GM12878 (cell line): ENCODE measurements at regions not wholly inside any gene's neighbourhood (a gene's known extent, or its start where the extent isn't known, plus 50 kb on each side); places are given as distances from the start of the nearest gene placed in this dataset.

Source experiments
- CBX5 ChIP-seq: sonication (generic); IDR thresholded peaks from 2 replicates; pipeline ENCODE4 v1.6.1; 2016; ENCODE audit warnings: low read depth, moderate library complexity, mild to moderate bottlenecking, inconsistent platforms
- EP300 ChIP-seq, 2 experiments: fragments of 150-350 bp in 1 of 2; IDR thresholded peaks; 2 replicates each; pipeline ENCODE4 v1.6.1; 2011 to 2012; ENCODE audit warnings: low read depth in 2 of 2, low read length in 2 of 2, borderline replicate concordance in 1 of 2, improper control_type of control experiment in 1 of 2, inconsistent platforms in 1 of 2; ENCODE audit not compliant: control insufficient read depth in 1 of 2
- ETV6 ChIP-seq, 2 experiments: fragments of 450-650 bp in 1 of 2; IDR thresholded peaks in 1 of 2; conservative IDR thresholded peaks in 1 of 2; 2 replicates each; pipeline ENCODE4 v1.6.1; 2014; ENCODE audit warnings: antibody characterized with exemption in 1 of 2, borderline replicate concordance in 1 of 2, low read depth in 1 of 2, mild to moderate bottlenecking in 1 of 2, moderate library complexity in 1 of 2
- HDAC2 ChIP-seq: fragments of 200-600 bp; sonication (generic); IDR thresholded peaks from 2 replicates; pipeline ENCODE4 v1.6.1; 2017
- NR2F1 ChIP-seq: fragments of 450-650 bp; conservative IDR thresholded peaks from 2 replicates; pipeline ENCODE4 v1.6.1; 2017; ENCODE audit warnings: mild to moderate bottlenecking
- RAD21 ChIP-seq: IDR thresholded peaks from 2 replicates; pipeline ENCODE4 v1.6.1; 2011; ENCODE audit warnings: mild to moderate bottlenecking, low read depth, low read length, moderate library complexity; ENCODE audit not compliant: insufficient read depth
- SMAD1 ChIP-seq: fragments of 450-650 bp; IDR thresholded peaks from 2 replicates; pipeline ENCODE4 v1.6.1; 2018; ENCODE audit warnings: mild to moderate bottlenecking, low read depth; ENCODE audit not compliant: partially characterized antibody
- TF ChIP-seq, protein P1 (sequence below): fragments of 450-650 bp; IDR thresholded peaks from 2 replicates; pipeline ENCODE4 v1.6.1; 2017; ENCODE audit warnings: borderline replicate concordance
- TF ChIP-seq, protein P2 (sequence below), 3 experiments: IDR thresholded peaks in 2 of 3; conservative IDR thresholded peaks in 1 of 3; 2 replicates each; pipeline ENCODE4 v1.5.1; 2011; ENCODE audit warnings: low read depth in 3 of 3, low read length in 3 of 3, mild to moderate bottlenecking in 3 of 3, control low read depth in 2 of 3, moderate library complexity in 2 of 3, inconsistent platforms in 1 of 3, mixed read lengths in 1 of 3; ENCODE audit not compliant: control insufficient read depth in 2 of 3, insufficient read depth in 1 of 3; ENCODE audit errors: extremely low read depth in 1 of 3
- TF ChIP-seq, protein P3 (sequence below): IDR thresholded peaks from 2 replicates; pipeline ENCODE4 v1.6.1; 2012; ENCODE audit warnings: low read depth, low read length, improper control_type of control experiment
- TF ChIP-seq, protein P4 (sequence below): fragments of 450-650 bp; IDR thresholded peaks from 2 replicates; pipeline ENCODE4 v1.6.1; 2016; ENCODE audit warnings: mild to moderate bottlenecking, moderate library complexity, borderline replicate concordance
- TF ChIP-seq, protein P5 (sequence below): fragments of 450-650 bp; formaldehyde crosslinking; IDR thresholded peaks from 2 replicates; pipeline ENCODE4 v1.4.0; 2020; ENCODE audit warnings: mild to moderate bottlenecking, moderate library complexity

DNA sequence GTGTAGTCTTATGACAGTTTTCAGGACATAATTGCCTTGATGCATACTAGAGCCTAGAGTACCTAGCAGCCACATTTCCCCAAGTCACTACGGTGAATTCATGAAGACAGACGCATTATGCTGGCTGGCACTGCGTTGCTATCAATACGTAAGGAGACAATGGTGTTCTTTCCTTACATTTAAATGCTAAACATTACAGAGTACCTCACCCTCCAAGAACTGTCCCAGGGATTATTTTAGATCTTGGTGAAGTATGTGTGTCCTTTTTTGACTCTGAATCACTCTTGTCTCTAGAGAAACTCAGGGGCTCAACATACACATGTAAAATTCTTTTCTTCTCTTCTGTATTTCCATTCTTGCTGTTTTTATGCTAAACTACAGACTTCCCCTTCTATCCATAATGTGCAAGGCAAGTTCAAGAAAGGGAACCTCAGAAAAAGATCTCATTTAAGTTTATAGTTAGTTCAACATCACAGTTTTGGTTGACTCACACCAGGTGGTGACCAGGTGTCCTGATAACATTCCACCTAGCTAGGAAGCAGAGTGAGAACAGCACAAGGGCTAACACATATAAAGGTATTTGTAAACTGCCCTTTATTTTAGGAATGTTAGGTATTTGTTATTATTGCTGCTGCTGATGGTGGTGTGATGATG, 212.4 kb upstream of the HNRNPA3 start:
- TF ChIP-seq EP300 (IDR thresholded peaks at IDR 0.05; ENCODE audit: borderline replicate concordance in 1 of 2, control insufficient read depth in 1 of 2, low read depth in 2 of 2, low read length in 2 of 2) (no peak), SMAD1 (no peak), HDAC2 (no peak), ETV6 (conservative IDR thresholded peaks at IDR 0.05 in 1 of 2, IDR thresholded peaks at IDR 0.05 in 1 of 2; ENCODE audit: borderline replicate concordance in 1 of 2, low read depth in 1 of 2) (no peak), NR2F1 (no peak), CBX5 (no peak), RAD21 (no peak)
- TF ChIP-seq, protein P1, sequence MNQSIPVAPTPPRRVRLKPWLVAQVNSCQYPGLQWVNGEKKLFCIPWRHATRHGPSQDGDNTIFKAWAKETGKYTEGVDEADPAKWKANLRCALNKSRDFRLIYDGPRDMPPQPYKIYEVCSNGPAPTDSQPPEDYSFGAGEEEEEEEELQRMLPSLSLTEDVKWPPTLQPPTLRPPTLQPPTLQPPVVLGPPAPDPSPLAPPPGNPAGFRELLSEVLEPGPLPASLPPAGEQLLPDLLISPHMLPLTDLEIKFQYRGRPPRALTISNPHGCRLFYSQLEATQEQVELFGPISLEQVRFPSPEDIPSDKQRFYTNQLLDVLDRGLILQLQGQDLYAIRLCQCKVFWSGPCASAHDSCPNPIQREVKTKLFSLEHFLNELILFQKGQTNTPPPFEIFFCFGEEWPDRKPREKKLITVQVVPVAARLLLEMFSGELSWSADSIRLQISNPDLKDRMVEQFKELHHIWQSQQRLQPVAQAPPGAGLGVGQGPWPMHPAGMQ: no peak
- TF ChIP-seq, protein P2, sequence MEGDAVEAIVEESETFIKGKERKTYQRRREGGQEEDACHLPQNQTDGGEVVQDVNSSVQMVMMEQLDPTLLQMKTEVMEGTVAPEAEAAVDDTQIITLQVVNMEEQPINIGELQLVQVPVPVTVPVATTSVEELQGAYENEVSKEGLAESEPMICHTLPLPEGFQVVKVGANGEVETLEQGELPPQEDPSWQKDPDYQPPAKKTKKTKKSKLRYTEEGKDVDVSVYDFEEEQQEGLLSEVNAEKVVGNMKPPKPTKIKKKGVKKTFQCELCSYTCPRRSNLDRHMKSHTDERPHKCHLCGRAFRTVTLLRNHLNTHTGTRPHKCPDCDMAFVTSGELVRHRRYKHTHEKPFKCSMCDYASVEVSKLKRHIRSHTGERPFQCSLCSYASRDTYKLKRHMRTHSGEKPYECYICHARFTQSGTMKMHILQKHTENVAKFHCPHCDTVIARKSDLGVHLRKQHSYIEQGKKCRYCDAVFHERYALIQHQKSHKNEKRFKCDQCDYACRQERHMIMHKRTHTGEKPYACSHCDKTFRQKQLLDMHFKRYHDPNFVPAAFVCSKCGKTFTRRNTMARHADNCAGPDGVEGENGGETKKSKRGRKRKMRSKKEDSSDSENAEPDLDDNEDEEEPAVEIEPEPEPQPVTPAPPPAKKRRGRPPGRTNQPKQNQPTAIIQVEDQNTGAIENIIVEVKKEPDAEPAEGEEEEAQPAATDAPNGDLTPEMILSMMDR (IDR thresholded peaks at IDR 0.05 in 2 of 3, conservative IDR thresholded peaks at IDR 0.05 in 1 of 3; ENCODE audit: control insufficient read depth in 2 of 3, extremely low read depth in 1 of 3, insufficient read depth in 1 of 3, low read depth in 3 of 3, low read length in 3 of 3): no peak
- TF ChIP-seq, protein P3, sequence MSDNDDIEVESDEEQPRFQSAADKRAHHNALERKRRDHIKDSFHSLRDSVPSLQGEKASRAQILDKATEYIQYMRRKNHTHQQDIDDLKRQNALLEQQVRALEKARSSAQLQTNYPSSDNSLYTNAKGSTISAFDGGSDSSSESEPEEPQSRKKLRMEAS: no peak
- TF ChIP-seq, protein P4, sequence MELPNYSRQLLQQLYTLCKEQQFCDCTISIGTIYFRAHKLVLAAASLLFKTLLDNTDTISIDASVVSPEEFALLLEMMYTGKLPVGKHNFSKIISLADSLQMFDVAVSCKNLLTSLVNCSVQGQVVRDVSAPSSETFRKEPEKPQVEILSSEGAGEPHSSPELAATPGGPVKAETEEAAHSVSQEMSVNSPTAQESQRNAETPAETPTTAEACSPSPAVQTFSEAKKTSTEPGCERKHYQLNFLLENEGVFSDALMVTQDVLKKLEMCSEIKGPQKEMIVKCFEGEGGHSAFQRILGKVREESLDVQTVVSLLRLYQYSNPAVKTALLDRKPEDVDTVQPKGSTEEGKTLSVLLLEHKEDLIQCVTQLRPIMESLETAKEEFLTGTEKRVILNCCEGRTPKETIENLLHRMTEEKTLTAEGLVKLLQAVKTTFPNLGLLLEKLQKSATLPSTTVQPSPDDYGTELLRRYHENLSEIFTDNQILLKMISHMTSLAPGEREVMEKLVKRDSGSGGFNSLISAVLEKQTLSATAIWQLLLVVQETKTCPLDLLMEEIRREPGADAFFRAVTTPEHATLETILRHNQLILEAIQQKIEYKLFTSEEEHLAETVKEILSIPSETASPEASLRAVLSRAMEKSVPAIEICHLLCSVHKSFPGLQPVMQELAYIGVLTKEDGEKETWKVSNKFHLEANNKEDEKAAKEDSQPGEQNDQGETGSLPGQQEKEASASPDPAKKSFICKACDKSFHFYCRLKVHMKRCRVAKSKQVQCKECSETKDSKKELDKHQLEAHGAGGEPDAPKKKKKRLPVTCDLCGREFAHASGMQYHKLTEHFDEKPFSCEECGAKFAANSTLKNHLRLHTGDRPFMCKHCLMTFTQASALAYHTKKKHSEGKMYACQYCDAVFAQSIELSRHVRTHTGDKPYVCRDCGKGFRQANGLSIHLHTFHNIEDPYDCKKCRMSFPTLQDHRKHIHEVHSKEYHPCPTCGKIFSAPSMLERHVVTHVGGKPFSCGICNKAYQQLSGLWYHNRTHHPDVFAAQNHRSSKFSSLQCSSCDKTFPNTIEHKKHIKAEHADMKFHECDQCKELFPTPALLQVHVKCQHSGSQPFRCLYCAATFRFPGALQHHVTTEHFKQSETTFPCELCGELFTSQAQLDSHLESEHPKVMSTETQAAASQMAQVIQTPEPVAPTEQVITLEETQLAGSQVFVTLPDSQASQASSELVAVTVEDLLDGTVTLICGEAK: no peak
- TF ChIP-seq, protein P5, sequence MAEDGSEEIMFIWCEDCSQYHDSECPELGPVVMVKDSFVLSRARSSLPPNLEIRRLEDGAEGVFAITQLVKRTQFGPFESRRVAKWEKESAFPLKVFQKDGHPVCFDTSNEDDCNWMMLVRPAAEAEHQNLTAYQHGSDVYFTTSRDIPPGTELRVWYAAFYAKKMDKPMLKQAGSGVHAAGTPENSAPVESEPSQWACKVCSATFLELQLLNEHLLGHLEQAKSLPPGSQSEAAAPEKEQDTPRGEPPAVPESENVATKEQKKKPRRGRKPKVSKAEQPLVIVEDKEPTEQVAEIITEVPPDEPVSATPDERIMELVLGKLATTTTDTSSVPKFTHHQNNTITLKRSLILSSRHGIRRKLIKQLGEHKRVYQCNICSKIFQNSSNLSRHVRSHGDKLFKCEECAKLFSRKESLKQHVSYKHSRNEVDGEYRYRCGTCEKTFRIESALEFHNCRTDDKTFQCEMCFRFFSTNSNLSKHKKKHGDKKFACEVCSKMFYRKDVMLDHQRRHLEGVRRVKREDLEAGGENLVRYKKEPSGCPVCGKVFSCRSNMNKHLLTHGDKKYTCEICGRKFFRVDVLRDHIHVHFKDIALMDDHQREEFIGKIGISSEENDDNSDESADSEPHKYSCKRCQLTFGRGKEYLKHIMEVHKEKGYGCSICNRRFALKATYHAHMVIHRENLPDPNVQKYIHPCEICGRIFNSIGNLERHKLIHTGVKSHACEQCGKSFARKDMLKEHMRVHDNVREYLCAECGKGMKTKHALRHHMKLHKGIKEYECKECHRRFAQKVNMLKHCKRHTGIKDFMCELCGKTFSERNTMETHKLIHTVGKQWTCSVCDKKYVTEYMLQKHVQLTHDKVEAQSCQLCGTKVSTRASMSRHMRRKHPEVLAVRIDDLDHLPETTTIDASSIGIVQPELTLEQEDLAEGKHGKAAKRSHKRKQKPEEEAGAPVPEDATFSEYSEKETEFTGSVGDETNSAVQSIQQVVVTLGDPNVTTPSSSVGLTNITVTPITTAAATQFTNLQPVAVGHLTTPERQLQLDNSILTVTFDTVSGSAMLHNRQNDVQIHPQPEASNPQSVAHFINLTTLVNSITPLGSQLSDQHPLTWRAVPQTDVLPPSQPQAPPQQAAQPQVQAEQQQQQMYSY (CRISPR knock-in tag): no peak
